C4-2B (cell line): ENCODE measurements at regions not wholly inside any gene's neighbourhood (a gene's known extent, or its start where the extent isn't known, plus 50 kb on each side); places are given as distances from the start of the nearest gene placed in this dataset.

Source experiments
- CTCF ChIP-seq: fragments of 450-650 bp; conservative IDR thresholded peaks from 2 replicates; pipeline ENCODE4 v1.5.1; 2017; ENCODE audit warnings: mild to moderate bottlenecking
- ZFX ChIP-seq: fragments of 450-650 bp; IDR thresholded peaks from 2 replicates; pipeline ENCODE4 v1.6.1; 2017

GRCh38 chr6:804317-804716 lies 111.4 kb upstream of the EXOC2 start:
- TF ChIP-seq CTCF (no peak), ZFX (no peak)
